T-helper 22 cell (primary cell): ENCODE measurements at regions not wholly inside any gene's neighbourhood (a gene's known extent, or its start where the extent isn't known, plus 50 kb on each side); places are given as distances from the start of the nearest gene placed in this dataset.
"Not testable (repeated sequence)": the region's sequence is repeated elsewhere in the genome, so short reads cannot be mapped to it uniquely, and the experiment has no call there.

ENCODE experiments used
- DNase-seq: peaks from one replicate; pipeline ENCODE4 v3.0.0-alpha.2; 2020; ENCODE audit warnings: low read depth

GRCh38 chr6:87757792-87758191 lies 55.8 kb upstream of the AKIRIN2 start:
- DNase-seq, result no peak

GRCh38 chr6:87756858-87757257 lies 54.8 kb upstream of the AKIRIN2 start:
- no peak for DNase-seq

- no peak for DNase-seq
These were observed 54.0 kb upstream of the AKIRIN2 start for GRCh38 chr6:87755708-87756671.

GRCh38 chr6:87754828-87755227 lies 52.8 kb upstream of the AKIRIN2 start:
- DNase-seq, result no peak

- DNase-seq, result no peak
These were observed 51.2 kb upstream of the AKIRIN2 start for GRCh38 chr6:87753131-87753685.

GRCh38 chr6:87752503-87752902 lies 50.5 kb upstream of the AKIRIN2 start:
- DNase-seq, result not testable (repeated sequence)
